ENCODE measurements at regions not wholly inside any gene's neighbourhood (a gene's known extent, or its start where the extent isn't known, plus 50 kb on each side); places are given as distances from the start of the nearest gene placed in this dataset.

- no peak for DNase-seq
Observed at GRCh38 chr4:120524237-120524636, 398.3 kb downstream of the PRDM5 start.

- DNase-seq, result no peak
Observed at GRCh38 chr4:120520761-120521160, 401.8 kb downstream of the PRDM5 start.

- DNase-seq, result no peak
Observed at GRCh38 chr4:120517966-120518365, 404.6 kb downstream of the PRDM5 start.

GRCh38 chr4:120509719-120510118 is 412.8 kb downstream of the PRDM5 start:
- no peak for DNase-seq

GRCh38 chr4:120509222-120509621 is 413.3 kb downstream of the PRDM5 start:
- DNase-seq, result no peak

- no peak for DNase-seq
Observed at GRCh38 chr4:120508036-120508435, 414.5 kb downstream of the PRDM5 start.

- no peak for DNase-seq
Observed at GRCh38 chr4:120506536-120506935, 416.0 kb downstream of the PRDM5 start.

- no peak for DNase-seq
Observed at GRCh38 chr4:120498678-120499077, 423.8 kb downstream of the PRDM5 start.

- no peak for DNase-seq
Observed at GRCh38 chr4:120491481-120491880, 424.8 kb upstream of the MAD2L1 start.

- no peak for DNase-seq
Observed at GRCh38 chr4:120481756-120482155, 415.1 kb upstream of the MAD2L1 start.

- no peak for DNase-seq
Observed at GRCh38 chr4:120472447-120473131, 405.9 kb upstream of the MAD2L1 start.

- DNase-seq, result no peak
Observed at GRCh38 chr4:120466429-120466828, 399.8 kb upstream of the MAD2L1 start.

- no peak for DNase-seq
Observed at GRCh38 chr4:120454788-120455187, 388.1 kb upstream of the MAD2L1 start.

- DNase-seq, result no peak
Observed at GRCh38 chr4:120452536-120452935, 385.9 kb upstream of the MAD2L1 start.

- DNase-seq, result no peak
Observed at GRCh38 chr4:120452001-120452400, 385.4 kb upstream of the MAD2L1 start.

- DNase-seq, result no peak
Observed at GRCh38 chr4:120447774-120448173, 381.1 kb upstream of the MAD2L1 start.

GRCh38 chr4:120446051-120446567 is 379.5 kb upstream of the MAD2L1 start:
- DNase-seq, result no peak

- DNase-seq, result no peak
Observed at GRCh38 chr4:120445186-120445585, 378.5 kb upstream of the MAD2L1 start.

- DNase-seq, result no peak
Observed at GRCh38 chr4:120443116-120443515, 376.5 kb upstream of the MAD2L1 start.

GRCh38 chr4:120440730-120441129 is 374.1 kb upstream of the MAD2L1 start:
- DNase-seq, result no peak

GRCh38 chr4:120435179-120435578 is 368.5 kb upstream of the MAD2L1 start:
- DNase-seq, result no peak

- DNase-seq, result no peak
Observed at GRCh38 chr4:120434756-120435155, 368.1 kb upstream of the MAD2L1 start.

- no peak for DNase-seq
Observed at GRCh38 chr4:120432301-120432860, 365.7 kb upstream of the MAD2L1 start.

GRCh38 chr4:120431180-120431579 is 364.5 kb upstream of the MAD2L1 start:
- DNase-seq, result no peak

- no peak for DNase-seq
Observed at GRCh38 chr4:120418146-120418545, 351.5 kb upstream of the MAD2L1 start.

Measured in NCI-H2107 (cell line).